ENCODE measurements at regions not wholly inside any gene's neighbourhood (a gene's known extent, or its start where the extent isn't known, plus 50 kb on each side); places are given as distances from the start of the nearest gene placed in this dataset.

DNA sequence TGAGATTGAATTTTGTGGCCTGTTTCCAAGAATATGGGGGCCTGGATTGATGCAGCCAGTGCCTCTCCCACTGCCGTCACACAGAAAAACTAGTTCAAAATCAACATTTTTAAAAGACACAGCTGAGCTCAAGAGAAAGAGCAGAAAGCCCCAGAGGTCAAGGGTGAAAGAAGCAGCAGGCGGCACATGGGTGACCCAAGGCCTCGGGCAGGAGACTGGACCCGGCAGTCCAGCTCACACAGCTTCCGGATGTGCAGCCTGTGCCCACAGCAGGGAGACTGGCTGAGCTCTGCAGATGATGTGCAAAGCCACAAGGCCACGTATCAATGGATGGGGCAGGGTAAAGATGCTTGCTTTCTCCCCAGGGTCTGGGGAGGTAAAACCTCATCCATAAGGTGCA, 50.4 kb upstream of the RNF32 start:
- POLR2A ChIA-PET = interaction anchor here (0.9 kb wide), 1 partner anchor 49 kb away, joined by 3 read pairs; no protein-coding TSS in a partner anchor
- no peak overlapping the region for H3K4me3 Mint-ChIP-seq (ENCODE audit: unreplicated experiment)
- BruUV-seq (replicated peaks) = no TSS peak

DNA sequence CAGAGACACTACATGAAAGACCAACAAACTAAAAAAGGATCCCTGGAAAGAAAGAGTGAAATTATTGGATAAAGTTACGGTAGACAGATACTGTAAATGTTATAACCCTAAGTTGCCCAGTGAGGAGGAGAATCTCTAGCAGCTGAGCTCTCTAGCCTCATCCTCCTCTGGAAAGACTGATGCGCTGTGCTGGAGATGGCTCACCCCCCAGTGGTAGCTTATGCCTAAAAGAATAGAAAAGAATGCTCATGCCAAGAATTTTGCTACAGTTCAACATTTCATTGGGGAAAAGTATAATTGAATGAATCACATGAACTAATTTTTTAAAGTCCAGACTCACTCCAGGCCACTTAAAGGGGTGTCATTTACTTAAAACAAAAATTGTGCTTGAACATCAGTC, 50.8 kb upstream of the RNF32 start:
- Mint-ChIP-seq H3K4me1 (ENCODE audit: low read depth, unreplicated experiment) (peaks cover 6% of the 10 kb centered on the region), H3K9me3 (ENCODE audit: unreplicated experiment) (peaks cover 46% of the 10 kb centered on the region), H3K4me3 (ENCODE audit: unreplicated experiment) (no peak overlapping the region), H3K27me3 (ENCODE audit: insufficient read depth, unreplicated experiment) (no peaks in the 10 kb centered on the region), H3K27ac (ENCODE audit: unreplicated experiment) (no peak overlapping the region), H3K36me3 (ENCODE audit: insufficient read depth, unreplicated experiment) (peaks cover 6% of the 10 kb centered on the region)
- ChIA-PET CTCF (no interaction called here), POLR2A (interaction anchor here (0.9 kb wide), 1 partner anchor 50 kb away, joined by 3 read pairs; no protein-coding TSS in a partner anchor)
- Histone ChIP-seq H3K4me1 (no peaks in the 10 kb centered on the region), H3K9me3 (peaks cover 6% of the 10 kb centered on the region; the same call in 1 of the 2 replicates), H3K36me3 (ENCODE audit: control insufficient read depth, insufficient read depth, low read length) (0 out of 2 replicates have a peak, but pooled peaks cover 3% of the 10 kb centered on the region), H3K27me3 (replicated peaks; ENCODE audit: control insufficient read depth, insufficient read depth, low read length) (no peaks in the 10 kb centered on the region), H3K4me3 (ENCODE audit: low read depth, low read length) (no peak overlapping the region)
- DNase-seq = no peak
- TF ChIP-seq, protein P1, sequence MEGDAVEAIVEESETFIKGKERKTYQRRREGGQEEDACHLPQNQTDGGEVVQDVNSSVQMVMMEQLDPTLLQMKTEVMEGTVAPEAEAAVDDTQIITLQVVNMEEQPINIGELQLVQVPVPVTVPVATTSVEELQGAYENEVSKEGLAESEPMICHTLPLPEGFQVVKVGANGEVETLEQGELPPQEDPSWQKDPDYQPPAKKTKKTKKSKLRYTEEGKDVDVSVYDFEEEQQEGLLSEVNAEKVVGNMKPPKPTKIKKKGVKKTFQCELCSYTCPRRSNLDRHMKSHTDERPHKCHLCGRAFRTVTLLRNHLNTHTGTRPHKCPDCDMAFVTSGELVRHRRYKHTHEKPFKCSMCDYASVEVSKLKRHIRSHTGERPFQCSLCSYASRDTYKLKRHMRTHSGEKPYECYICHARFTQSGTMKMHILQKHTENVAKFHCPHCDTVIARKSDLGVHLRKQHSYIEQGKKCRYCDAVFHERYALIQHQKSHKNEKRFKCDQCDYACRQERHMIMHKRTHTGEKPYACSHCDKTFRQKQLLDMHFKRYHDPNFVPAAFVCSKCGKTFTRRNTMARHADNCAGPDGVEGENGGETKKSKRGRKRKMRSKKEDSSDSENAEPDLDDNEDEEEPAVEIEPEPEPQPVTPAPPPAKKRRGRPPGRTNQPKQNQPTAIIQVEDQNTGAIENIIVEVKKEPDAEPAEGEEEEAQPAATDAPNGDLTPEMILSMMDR (IDR thresholded peaks at IDR 0.05; ENCODE audit: insufficient read depth in 1 of 2, low read depth in 1 of 2, low read length in 1 of 2, severe bottlenecking in 1 of 2, unreplicated experiment in 1 of 2) = no peak
- intact Hi-C loops (cut with micrococcal nuclease; ENCODE audit: unreplicated experiment) = no loop called here
- no TSS peak for BruUV-seq (replicated peaks)

More for the DNA sequence above, 50.4 kb upstream of the RNF32 start:
- intact Hi-C loops (cut with micrococcal nuclease; ENCODE audit: unreplicated experiment) = no loop called here
- DNase-seq = no peak
- H3K36me3 ChIP-seq (ENCODE audit: control insufficient read depth, insufficient read depth, low read length) = 0 out of 2 replicates have a peak, but pooled peaks cover 3% of the 10 kb centered on the region
- H3K4me3 ChIP-seq (ENCODE audit: low read depth, low read length) = no peak overlapping the region
- Mint-ChIP-seq H3K27ac (ENCODE audit: unreplicated experiment) (no peak overlapping the region), H3K27me3 (ENCODE audit: insufficient read depth, unreplicated experiment) (no peaks in the 10 kb centered on the region), H3K36me3 (ENCODE audit: insufficient read depth, unreplicated experiment) (peaks cover 6% of the 10 kb centered on the region), H3K4me1 (ENCODE audit: low read depth, unreplicated experiment) (peaks cover 6% of the 10 kb centered on the region), H3K9me3 (ENCODE audit: unreplicated experiment) (peaks cover 46% of the 10 kb centered on the region)
- TF ChIP-seq, protein P1 (IDR thresholded peaks at IDR 0.05; ENCODE audit: insufficient read depth in 1 of 2, low read depth in 1 of 2, low read length in 1 of 2, severe bottlenecking in 1 of 2, unreplicated experiment in 1 of 2) = no peak
- no peaks in the 10 kb centered on the region for H3K4me1 ChIP-seq
- CTCF ChIA-PET = no interaction called here
- no peaks in the 10 kb centered on the region for H3K27me3 ChIP-seq (replicated peaks; ENCODE audit: control insufficient read depth, insufficient read depth, low read length)
- H3K9me3 ChIP-seq = peaks cover 6% of the 10 kb centered on the region; the same call in 1 of the 2 replicates

DNA sequence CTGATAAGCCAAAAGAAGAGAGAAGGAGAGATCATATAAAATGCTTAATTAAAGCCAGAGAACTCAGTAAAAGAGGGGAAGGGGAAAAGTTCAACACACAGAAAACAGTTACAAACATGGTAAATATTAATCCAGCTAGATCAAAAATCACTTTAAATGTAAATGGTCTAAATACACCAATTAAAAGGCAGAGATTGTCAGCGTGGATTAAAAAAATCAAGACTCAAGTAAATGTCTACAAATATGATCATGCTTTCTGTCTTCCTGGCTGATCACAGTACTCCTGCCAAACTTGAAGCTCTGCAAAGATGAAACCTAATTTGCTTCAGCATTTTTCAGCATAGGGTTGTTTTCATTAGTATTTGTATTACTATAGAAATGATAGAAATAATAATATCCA, 54.6 kb upstream of the RNF32 start:
- Histone ChIP-seq H3K27me3 (replicated peaks; ENCODE audit: control insufficient read depth, insufficient read depth, low read length) (no peaks in the 10 kb centered on the region), H3K36me3 (ENCODE audit: control insufficient read depth, insufficient read depth, low read length) (no peaks in the 10 kb centered on the region), H3K4me3 (ENCODE audit: low read depth, low read length) (no peak overlapping the region), H3K4me1 (no peaks in the 10 kb centered on the region), H3K9me3 (peaks cover 6% of the 10 kb centered on the region; the same call in 1 of the 2 replicates)
- CTCF ChIA-PET = no interaction called here
- Mint-ChIP-seq H3K27ac (ENCODE audit: unreplicated experiment) (no peak overlapping the region), H3K36me3 (ENCODE audit: insufficient read depth, unreplicated experiment) (peaks cover 6% of the 10 kb centered on the region), H3K4me3 (ENCODE audit: unreplicated experiment) (no peak overlapping the region), H3K9me3 (ENCODE audit: unreplicated experiment) (peaks cover 19% of the 10 kb centered on the region), H3K27me3 (ENCODE audit: insufficient read depth, unreplicated experiment) (no peaks in the 10 kb centered on the region), H3K4me1 (ENCODE audit: low read depth, unreplicated experiment) (no peaks in the 10 kb centered on the region)
- DNase-seq = no peak
- intact Hi-C loops (cut with micrococcal nuclease; ENCODE audit: unreplicated experiment) = no loop called here
- no TSS peak for BruUV-seq (replicated peaks)
- POLR2A ChIA-PET = no interaction called here
- TF ChIP-seq, protein P1 (IDR thresholded peaks at IDR 0.05; ENCODE audit: insufficient read depth in 1 of 2, low read depth in 1 of 2, low read length in 1 of 2, severe bottlenecking in 1 of 2, unreplicated experiment in 1 of 2) = no peak
